ENCODE measurements at regions not wholly inside any gene's neighbourhood (a gene's known extent, or its start where the extent isn't known, plus 50 kb on each side); places are given as distances from the start of the nearest gene placed in this dataset.
A peak's percentile ranks its signal among the peaks of the same experiment; 100 is the strongest.

- Histone ChIP-seq H3K9ac (ENCODE audit: insufficient read depth, low read length) (no peak overlapping the region), H3K4me2 (ENCODE audit: extremely low read depth, insufficient read depth, low read length) (peak overlapping the region; percentile 16)
Observed at GRCh38 chr14:100648474-100649172, 61.4 kb upstream of the BEGAIN start.

GRCh38 chr14:100649173-100649519 lies 61.9 kb upstream of the BEGAIN start:
- TF ChIP-seq, protein P1, sequence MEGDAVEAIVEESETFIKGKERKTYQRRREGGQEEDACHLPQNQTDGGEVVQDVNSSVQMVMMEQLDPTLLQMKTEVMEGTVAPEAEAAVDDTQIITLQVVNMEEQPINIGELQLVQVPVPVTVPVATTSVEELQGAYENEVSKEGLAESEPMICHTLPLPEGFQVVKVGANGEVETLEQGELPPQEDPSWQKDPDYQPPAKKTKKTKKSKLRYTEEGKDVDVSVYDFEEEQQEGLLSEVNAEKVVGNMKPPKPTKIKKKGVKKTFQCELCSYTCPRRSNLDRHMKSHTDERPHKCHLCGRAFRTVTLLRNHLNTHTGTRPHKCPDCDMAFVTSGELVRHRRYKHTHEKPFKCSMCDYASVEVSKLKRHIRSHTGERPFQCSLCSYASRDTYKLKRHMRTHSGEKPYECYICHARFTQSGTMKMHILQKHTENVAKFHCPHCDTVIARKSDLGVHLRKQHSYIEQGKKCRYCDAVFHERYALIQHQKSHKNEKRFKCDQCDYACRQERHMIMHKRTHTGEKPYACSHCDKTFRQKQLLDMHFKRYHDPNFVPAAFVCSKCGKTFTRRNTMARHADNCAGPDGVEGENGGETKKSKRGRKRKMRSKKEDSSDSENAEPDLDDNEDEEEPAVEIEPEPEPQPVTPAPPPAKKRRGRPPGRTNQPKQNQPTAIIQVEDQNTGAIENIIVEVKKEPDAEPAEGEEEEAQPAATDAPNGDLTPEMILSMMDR (conservative IDR thresholded peaks at IDR 0.05 in 1 of 2, IDR thresholded peaks at IDR 0.05 in 1 of 2; ENCODE audit: low read depth in 1 of 2, low read length in 2 of 2) = no peak
- TF ChIP-seq EZH2 (IDR thresholded peaks at IDR 0.05; ENCODE audit: low read length, missing control alignments) = no peak
- no peak overlapping the region for H3K4me3 ChIP-seq (replicated peaks in 1 of 4; ENCODE audit: control extremely low read depth in 1 of 4, insufficient read depth in 1 of 4, low read depth in 3 of 4, low read length in 4 of 4)
- peaks cover 3% of the 10 kb centered on the region for H3K4me1 ChIP-seq (ENCODE audit: control insufficient read depth, extremely low read depth, insufficient read depth, low read length)
- no peak overlapping the region for H3K9ac ChIP-seq (ENCODE audit: insufficient read depth, low read length)
- H4K20me1 ChIP-seq (ENCODE audit: control insufficient read depth, extremely low read depth, insufficient read depth, low read length) = no peaks in the 10 kb centered on the region
- H3K79me2 ChIP-seq (ENCODE audit: control insufficient read depth, insufficient read depth, low read length) = no peaks in the 10 kb centered on the region
- no peaks in the 10 kb centered on the region for H3K36me3 ChIP-seq (ENCODE audit: control insufficient read depth, insufficient read depth, low read length)
- peaks cover 4% of the 10 kb centered on the region for H3K27me3 ChIP-seq (ENCODE audit: control insufficient read depth, insufficient read depth, low read length)
- H3K27ac ChIP-seq (ENCODE audit: insufficient read depth, low read length) = no peak overlapping the region
- peak overlapping the region; percentile 16 for H3K4me2 ChIP-seq (ENCODE audit: extremely low read depth, insufficient read depth, low read length)
- H2AFZ ChIP-seq (ENCODE audit: low read length) = no peak overlapping the region
- H3K9me3 ChIP-seq (ENCODE audit: control insufficient read depth, insufficient read depth, low read depth, low read length) = no peaks in the 10 kb centered on the region
- DNase-seq (ENCODE audit: low read depth in 2 of 2) = peak; percentile 74 to 75

More at GRCh38 chr14:100648474-100649172, 61.4 kb upstream of the BEGAIN start:
- Histone ChIP-seq H4K20me1 (ENCODE audit: control insufficient read depth, extremely low read depth, insufficient read depth, low read length) (no peaks in the 10 kb centered on the region), H3K4me1 (ENCODE audit: control insufficient read depth, extremely low read depth, insufficient read depth, low read length) (peaks cover 3% of the 10 kb centered on the region), H3K9me3 (ENCODE audit: control insufficient read depth, insufficient read depth, low read depth, low read length) (no peaks in the 10 kb centered on the region), H3K4me3 (replicated peaks in 1 of 4; ENCODE audit: control extremely low read depth in 1 of 4, insufficient read depth in 1 of 4, low read depth in 3 of 4, low read length in 4 of 4) (no peak overlapping the region), H2AFZ (ENCODE audit: low read length) (no peak overlapping the region), H3K36me3 (ENCODE audit: control insufficient read depth, insufficient read depth, low read length) (no peaks in the 10 kb centered on the region), H3K27ac (ENCODE audit: insufficient read depth, low read length) (no peak overlapping the region), H3K79me2 (ENCODE audit: control insufficient read depth, insufficient read depth, low read length) (no peaks in the 10 kb centered on the region), H3K27me3 (ENCODE audit: control insufficient read depth, insufficient read depth, low read length) (peaks cover 4% of the 10 kb centered on the region)
- no peak for DNase-seq (ENCODE audit: low read depth in 2 of 2)
- TF ChIP-seq, protein P1 (conservative IDR thresholded peaks at IDR 0.05 in 1 of 2, IDR thresholded peaks at IDR 0.05 in 1 of 2; ENCODE audit: low read depth in 1 of 2, low read length in 2 of 2) = no peak
- no peak for TF ChIP-seq EZH2 (IDR thresholded peaks at IDR 0.05; ENCODE audit: low read length, missing control alignments)

DNA sequence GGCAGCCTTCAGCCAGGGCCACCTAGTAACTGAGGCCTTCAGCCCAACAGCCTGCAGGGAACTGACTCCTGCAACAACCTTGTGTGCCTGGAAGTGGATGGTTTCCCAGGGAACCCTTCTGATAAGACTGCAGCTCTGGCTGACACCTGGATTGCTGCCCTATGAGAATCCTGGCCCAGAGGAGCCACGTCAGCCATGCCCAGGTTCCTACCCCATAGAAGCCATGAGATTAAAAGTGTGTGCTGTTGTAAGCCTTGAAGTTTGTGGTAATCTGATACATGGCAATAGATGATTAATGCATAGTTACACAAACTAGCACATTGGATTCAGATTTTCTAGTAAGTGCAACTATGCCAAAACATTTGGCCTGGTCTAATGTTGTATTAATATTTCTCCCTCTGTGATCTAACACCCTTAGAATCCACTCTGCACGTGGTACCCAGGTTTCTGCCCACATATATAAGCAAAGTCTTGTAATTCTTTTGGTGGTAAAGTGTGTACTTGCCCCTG lies 64.8 kb upstream of the BEGAIN start:
- H3K4me1 ChIP-seq (ENCODE audit: control insufficient read depth, extremely low read depth, insufficient read depth, low read length) = no peaks in the 10 kb centered on the region
- no peaks in the 10 kb centered on the region for H4K20me1 ChIP-seq (ENCODE audit: control insufficient read depth, extremely low read depth, insufficient read depth, low read length)
- no peak overlapping the region for H3K9ac ChIP-seq (ENCODE audit: insufficient read depth, low read length)
- H3K27ac ChIP-seq (ENCODE audit: insufficient read depth, low read length) = no peak overlapping the region
- H3K79me2 ChIP-seq (ENCODE audit: control insufficient read depth, insufficient read depth, low read length) = no peaks in the 10 kb centered on the region
- peak; percentile 69 to 72 for DNase-seq (ENCODE audit: low read depth in 2 of 2)
- H3K9me3 ChIP-seq (ENCODE audit: control insufficient read depth, insufficient read depth, low read depth, low read length) = no peaks in the 10 kb centered on the region
- peak overlapping the region; percentile 4 for H3K4me2 ChIP-seq (ENCODE audit: extremely low read depth, insufficient read depth, low read length)
- H2AFZ ChIP-seq (ENCODE audit: low read length) = no peak overlapping the region
- H3K27me3 ChIP-seq (ENCODE audit: control insufficient read depth, insufficient read depth, low read length) = peaks cover 5% of the 10 kb centered on the region
- H3K4me3 ChIP-seq (replicated peaks in 1 of 4; ENCODE audit: control extremely low read depth in 1 of 4, insufficient read depth in 1 of 4, low read depth in 3 of 4, low read length in 4 of 4) = no peak overlapping the region
- H3K36me3 ChIP-seq (ENCODE audit: control insufficient read depth, insufficient read depth, low read length) = no peaks in the 10 kb centered on the region
- TF ChIP-seq, protein P1 (conservative IDR thresholded peaks at IDR 0.05 in 1 of 2, IDR thresholded peaks at IDR 0.05 in 1 of 2; ENCODE audit: low read depth in 1 of 2, low read length in 2 of 2) = no peak
- no peak for TF ChIP-seq EZH2 (IDR thresholded peaks at IDR 0.05; ENCODE audit: low read length, missing control alignments)
